ENCODE measurements at regions not wholly inside any gene's neighbourhood (a gene's known extent, or its start where the extent isn't known, plus 50 kb on each side); places are given as distances from the start of the nearest gene placed in this dataset.

- CTCF ChIA-PET: no interaction called here
- no peak for DNase-seq
- H3K4me1 Mint-ChIP-seq: no peaks in the 10 kb centered on the region
- no peak for ATAC-seq
- no peak overlapping the region for H3K4me3 Mint-ChIP-seq
- no peak overlapping the region for H3K27ac Mint-ChIP-seq
- H3K9me3 Mint-ChIP-seq (ENCODE audit: low read depth): no peaks in the 10 kb centered on the region
- no peaks in the 10 kb centered on the region for H3K36me3 Mint-ChIP-seq
- no peaks in the 10 kb centered on the region for H3K27me3 Mint-ChIP-seq
Observed at GRCh38 chr14:96683562-96684289, 113.5 kb upstream of the VRK1 start.

- CTCF ChIA-PET: no interaction called here
- Mint-ChIP-seq H3K27me3 (peaks cover 6% of the 10 kb centered on the region), H3K27ac (no peak overlapping the region), H3K4me1 (no peaks in the 10 kb centered on the region), H3K9me3 (ENCODE audit: low read depth) (no peaks in the 10 kb centered on the region), H3K4me3 (no peak overlapping the region), H3K36me3 (no peaks in the 10 kb centered on the region)
- DNase-seq (no peak), ATAC-seq (no peak)
Observed at GRCh38 chr14:96686126-96686525, 111.1 kb upstream of the VRK1 start.

GRCh38 chr14:96688629-96689028 lies 108.6 kb upstream of the VRK1 start:
- no peak overlapping the region for H3K27ac Mint-ChIP-seq
- DNase-seq (no peak), ATAC-seq (no peak)
- CTCF ChIA-PET: no interaction called here
- H3K4me1 Mint-ChIP-seq: no peaks in the 10 kb centered on the region
- no peaks in the 10 kb centered on the region for H3K9me3 Mint-ChIP-seq (ENCODE audit: low read depth)
- H3K36me3 Mint-ChIP-seq: no peaks in the 10 kb centered on the region
- no peak overlapping the region for H3K4me3 Mint-ChIP-seq
- peaks cover 7% of the 10 kb centered on the region for H3K27me3 Mint-ChIP-seq

GRCh38 chr14:96690713-96691383 lies 106.3 kb upstream of the VRK1 start:
- no peaks in the 10 kb centered on the region for H3K4me1 Mint-ChIP-seq
- peaks cover 7% of the 10 kb centered on the region for H3K27me3 Mint-ChIP-seq
- H3K4me3 Mint-ChIP-seq: no peak overlapping the region
- no peak overlapping the region for H3K27ac Mint-ChIP-seq
- no peaks in the 10 kb centered on the region for H3K36me3 Mint-ChIP-seq
- CTCF ChIA-PET: no interaction called here
- DNase-seq (no peak), ATAC-seq (no peak)
- no peaks in the 10 kb centered on the region for H3K9me3 Mint-ChIP-seq (ENCODE audit: low read depth)

GRCh38 chr14:96693252-96693820 lies 103.8 kb upstream of the VRK1 start:
- H3K4me3 Mint-ChIP-seq: no peak overlapping the region
- no peaks in the 10 kb centered on the region for H3K9me3 Mint-ChIP-seq (ENCODE audit: low read depth)
- DNase-seq (no peak), ATAC-seq (no peak)
- no peak overlapping the region for H3K27ac Mint-ChIP-seq
- no peaks in the 10 kb centered on the region for H3K4me1 Mint-ChIP-seq
- H3K27me3 Mint-ChIP-seq: peaks cover 10% of the 10 kb centered on the region
- H3K36me3 Mint-ChIP-seq: no peaks in the 10 kb centered on the region
- CTCF ChIA-PET: no interaction called here

GRCh38 chr14:96693987-96694386 lies 103.2 kb upstream of the VRK1 start:
- ATAC-seq (no peak), DNase-seq (no peak)
- CTCF ChIA-PET: no interaction called here
- H3K36me3 Mint-ChIP-seq: no peaks in the 10 kb centered on the region
- H3K27me3 Mint-ChIP-seq: peaks cover 10% of the 10 kb centered on the region
- no peak overlapping the region for H3K27ac Mint-ChIP-seq
- no peaks in the 10 kb centered on the region for H3K4me1 Mint-ChIP-seq
- no peak overlapping the region for H3K4me3 Mint-ChIP-seq
- H3K9me3 Mint-ChIP-seq (ENCODE audit: low read depth): no peaks in the 10 kb centered on the region

- no peak overlapping the region for H3K4me3 Mint-ChIP-seq
- no peaks in the 10 kb centered on the region for H3K4me1 Mint-ChIP-seq
- CTCF ChIA-PET: interaction anchor here (1.4 kb wide), 1 partner anchor 42 kb away, joined by 3 read pairs; no protein-coding TSS in a partner anchor
- no peaks in the 10 kb centered on the region for H3K9me3 Mint-ChIP-seq (ENCODE audit: low read depth)
- DNase-seq: no peak
- ATAC-seq: no peak
- no peak overlapping the region for H3K27ac Mint-ChIP-seq
- peaks cover 6% of the 10 kb centered on the region for H3K27me3 Mint-ChIP-seq
- no peaks in the 10 kb centered on the region for H3K36me3 Mint-ChIP-seq
Observed at GRCh38 chr14:96698960-96699539, 98.1 kb upstream of the VRK1 start.

GRCh38 chr14:96699666-96700065 lies 97.5 kb upstream of the VRK1 start:
- DNase-seq: no peak
- CTCF ChIA-PET: interaction anchor here (1.4 kb wide), 1 partner anchor 41 kb away, joined by 3 read pairs; no protein-coding TSS in a partner anchor
- H3K27me3 Mint-ChIP-seq: peaks cover 6% of the 10 kb centered on the region
- no peak overlapping the region for H3K4me3 Mint-ChIP-seq
- H3K36me3 Mint-ChIP-seq: no peaks in the 10 kb centered on the region
- H3K27ac Mint-ChIP-seq: no peak overlapping the region
- H3K4me1 Mint-ChIP-seq: no peaks in the 10 kb centered on the region
- ATAC-seq: no peak
- H3K9me3 Mint-ChIP-seq (ENCODE audit: low read depth): no peaks in the 10 kb centered on the region

- no peaks in the 10 kb centered on the region for H3K36me3 Mint-ChIP-seq
- H3K4me1 Mint-ChIP-seq: no peaks in the 10 kb centered on the region
- ATAC-seq (no peak), DNase-seq (no peak)
- H3K4me3 Mint-ChIP-seq: no peak overlapping the region
- H3K27ac Mint-ChIP-seq: no peak overlapping the region
- no peaks in the 10 kb centered on the region for H3K9me3 Mint-ChIP-seq (ENCODE audit: low read depth)
- H3K27me3 Mint-ChIP-seq: peaks cover 5% of the 10 kb centered on the region
- CTCF ChIA-PET: interaction anchor here (1.4 kb wide), 1 partner anchor 39 kb away, joined by 3 read pairs; no protein-coding TSS in a partner anchor
Observed at GRCh38 chr14:96702831-96703230, 94.4 kb upstream of the VRK1 start.

- CTCF ChIA-PET: no interaction called here
- peaks cover 3% of the 10 kb centered on the region for H3K27me3 Mint-ChIP-seq
- H3K36me3 Mint-ChIP-seq: no peaks in the 10 kb centered on the region
- H3K9me3 Mint-ChIP-seq (ENCODE audit: low read depth): no peaks in the 10 kb centered on the region
- DNase-seq (no peak), ATAC-seq (no peak)
- H3K4me1 Mint-ChIP-seq: no peaks in the 10 kb centered on the region
- no peak overlapping the region for H3K4me3 Mint-ChIP-seq
- H3K27ac Mint-ChIP-seq: no peak overlapping the region
Observed at GRCh38 chr14:96705422-96706092, 91.6 kb upstream of the VRK1 start.

- Mint-ChIP-seq H3K27me3 (peaks cover 3% of the 10 kb centered on the region), H3K36me3 (no peaks in the 10 kb centered on the region), H3K27ac (no peak overlapping the region), H3K4me1 (peaks cover 2% of the 10 kb centered on the region), H3K9me3 (ENCODE audit: low read depth) (no peaks in the 10 kb centered on the region), H3K4me3 (no peak overlapping the region)
- CTCF ChIA-PET: interaction anchor here (1.2 kb wide), 1 partner anchor 35 kb away, joined by 3 read pairs; no protein-coding TSS in a partner anchor
- ATAC-seq (no peak), DNase-seq (no peak)
Observed at GRCh38 chr14:96706893-96707292, 90.3 kb upstream of the VRK1 start.

- peaks cover 24% of the 10 kb centered on the region for H3K27me3 Mint-ChIP-seq
- no peaks in the 10 kb centered on the region for H3K36me3 Mint-ChIP-seq
- no peak overlapping the region for H3K4me3 Mint-ChIP-seq
- CTCF ChIA-PET: no interaction called here
- H3K9me3 Mint-ChIP-seq (ENCODE audit: low read depth): no peaks in the 10 kb centered on the region
- peaks cover 2% of the 10 kb centered on the region for H3K4me1 Mint-ChIP-seq
- ATAC-seq (peak; percentile 20), DNase-seq (no peak)
- H3K27ac Mint-ChIP-seq: no peak overlapping the region
Observed at GRCh38 chr14:96710060-96710666, 87.0 kb upstream of the VRK1 start.
